SKM-1 treated with dmso at 0.1 percent for 144 hours (cell line): ENCODE measurements at regions not wholly inside any gene's neighbourhood (a gene's known extent, or its start where the extent isn't known, plus 50 kb on each side); places are given as distances from the start of the nearest gene placed in this dataset.
"Not testable (repeated sequence)": the region's sequence is repeated elsewhere in the genome, so short reads cannot be mapped to it uniquely, and the experiment has no call there.

ENCODE experiments used
- DNase-seq: peaks from one replicate; lab custom pipeline; 2025; ENCODE audit not compliant: unreplicated experiment; lab: John Stamatoyannopoulos, UW

- DNase-seq, result not testable (repeated sequence)
These were observed 79.2 kb downstream of the PXDC1 start for GRCh38 chr6:3672339-3672738.

GRCh38 chr6:3671382-3671781 is 80.1 kb downstream of the PXDC1 start:
- DNase-seq, result no peak

- no peak for DNase-seq
These were observed 81.2 kb downstream of the PXDC1 start for GRCh38 chr6:3670356-3670755.

- DNase-seq, result no peak
These were observed 81.6 kb downstream of the PXDC1 start for GRCh38 chr6:3669916-3670315.

GRCh38 chr6:3665608-3666007 is 85.9 kb downstream of the PXDC1 start:
- DNase-seq, result no peak

- DNase-seq, result no peak
These were observed 86.9 kb downstream of the PXDC1 start for GRCh38 chr6:3664625-3665041.

- DNase-seq, result no peak
These were observed 87.7 kb downstream of the PXDC1 start for GRCh38 chr6:3663811-3664210.

- DNase-seq, result no peak
These were observed 88.4 kb downstream of the PXDC1 start for GRCh38 chr6:3663081-3663480.

GRCh38 chr6:3661390-3661789 is 90.1 kb downstream of the PXDC1 start:
- no peak for DNase-seq

GRCh38 chr6:3660473-3660872 is 91.0 kb downstream of the PXDC1 start:
- DNase-seq, result no peak

- DNase-seq, result no peak
These were observed 91.8 kb downstream of the PXDC1 start for GRCh38 chr6:3659748-3660147.

GRCh38 chr6:3656076-3656475 is 95.4 kb downstream of the PXDC1 start:
- DNase-seq, result no peak

- no peak for DNase-seq
These were observed 96.6 kb downstream of the PXDC1 start for GRCh38 chr6:3654898-3655297.

- no peak for DNase-seq
These were observed 97.1 kb downstream of the PXDC1 start for GRCh38 chr6:3654436-3654835.

GRCh38 chr6:3653528-3654070 is 97.9 kb downstream of the PXDC1 start:
- DNase-seq, result no peak

- no peak for DNase-seq
These were observed 99.7 kb downstream of the PXDC1 start for GRCh38 chr6:3651698-3652229.

GRCh38 chr6:3650959-3651697 is 100.4 kb downstream of the PXDC1 start:
- DNase-seq, result no peak

- no peak for DNase-seq
These were observed 101.2 kb downstream of the PXDC1 start for GRCh38 chr6:3650076-3650958.

- no peak for DNase-seq
These were observed 102.8 kb downstream of the PXDC1 start for GRCh38 chr6:3648724-3649123.

- no peak for DNase-seq
These were observed 104.7 kb downstream of the PXDC1 start for GRCh38 chr6:3646616-3647362.

GRCh38 chr6:3644739-3645012 is 106.8 kb downstream of the PXDC1 start:
- DNase-seq, result no peak
